ENCODE measurements at regions not wholly inside any gene's neighbourhood (a gene's known extent, or its start where the extent isn't known, plus 50 kb on each side); places are given as distances from the start of the nearest gene placed in this dataset.

DNA sequence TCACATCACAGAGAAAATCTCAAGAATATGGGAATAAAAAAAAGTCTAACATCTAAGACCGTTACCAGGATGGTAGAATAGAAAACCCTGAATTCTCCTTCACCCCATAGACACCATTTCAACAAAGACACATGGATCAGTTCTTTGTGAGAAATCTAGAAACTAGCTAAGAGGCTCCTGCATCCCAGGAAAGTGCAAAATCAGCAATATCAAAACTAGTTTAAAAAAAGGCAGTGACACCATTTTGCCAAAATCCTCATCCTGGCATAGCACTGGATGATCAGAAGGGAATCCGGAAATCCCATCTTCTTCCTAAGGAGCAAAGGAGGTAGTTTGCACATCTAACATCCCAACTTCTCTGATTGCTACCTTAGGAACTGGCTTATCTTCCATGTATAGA lies 88.9 kb upstream of the MAGEE2 start:
- H3K4me3 ChIP-seq (ENCODE audit: low read depth, low read length, poor library complexity, severe bottlenecking), result no peak overlapping the region
- H3K36me3 ChIP-seq (ENCODE audit: insufficient read depth, low read length), result no peaks in the 10 kb centered on the region
- intact Hi-C loops (cut with micrococcal nuclease; ENCODE audit: unreplicated experiment), result no loop called here
- H4K20me1 ChIP-seq (ENCODE audit: insufficient read depth, low read length), result no peaks in the 10 kb centered on the region
- no TSS peak for BruUV-seq (replicated peaks)
- no peak overlapping the region for H2AFZ ChIP-seq (ENCODE audit: low read length)
- no peaks in the 10 kb centered on the region for H3K9me2 ChIP-seq (ENCODE audit: insufficient read depth, low read length)
- H3K27ac ChIP-seq (ENCODE audit: low read depth, low read length, poor library complexity, severe bottlenecking), result no peak overlapping the region
- ChIA-PET POLR2A (no interaction called here), CTCF (ENCODE audit: unreplicated experiment) (no interaction called here)
- no peak for DNase-seq (ENCODE audit: low spot score)
- no peak overlapping the region for H3K4me2 ChIP-seq (ENCODE audit: low read length)
- TF ChIP-seq EZH2phosphoT487 (IDR thresholded peaks at IDR 0.05; ENCODE audit: borderline replicate concordance, low read depth, low read length), result no peak
- TF ChIP-seq CTCF (conservative IDR thresholded peaks at IDR 0.05; ENCODE audit: low read length), result no peak
- H3K4me1 ChIP-seq (ENCODE audit: insufficient read depth, low read length, poor library complexity, severe bottlenecking), result no peaks in the 10 kb centered on the region
- no peaks in the 10 kb centered on the region for H3K9me3 ChIP-seq (ENCODE audit: low read length)
- H3K79me2 ChIP-seq (ENCODE audit: insufficient read depth, low read depth, low read length), result no peaks in the 10 kb centered on the region

GRCh38 chrX:75883446-75883845 lies 98.4 kb upstream of the MAGEE2 start:
- POLR2A ChIA-PET, result no interaction called here
- Histone ChIP-seq H4K20me1 (ENCODE audit: insufficient read depth, low read length) (no peaks in the 10 kb centered on the region), H3K4me3 (ENCODE audit: low read depth, low read length, poor library complexity, severe bottlenecking) (no peak overlapping the region), H3K27ac (ENCODE audit: low read depth, low read length, poor library complexity, severe bottlenecking) (no peak overlapping the region), H3K4me1 (ENCODE audit: insufficient read depth, low read length, poor library complexity, severe bottlenecking) (no peaks in the 10 kb centered on the region), H3K9me2 (ENCODE audit: insufficient read depth, low read length) (no peaks in the 10 kb centered on the region), H3K79me2 (ENCODE audit: insufficient read depth, low read depth, low read length) (no peaks in the 10 kb centered on the region), H3K4me2 (ENCODE audit: low read length) (no peak overlapping the region), H3K9me3 (ENCODE audit: low read length) (no peaks in the 10 kb centered on the region), H2AFZ (ENCODE audit: low read length) (no peak overlapping the region), H3K36me3 (ENCODE audit: insufficient read depth, low read length) (no peaks in the 10 kb centered on the region)
- intact Hi-C loops (cut with micrococcal nuclease; ENCODE audit: unreplicated experiment), result no loop called here
- no peak for DNase-seq (ENCODE audit: low spot score)
- CTCF ChIA-PET (ENCODE audit: unreplicated experiment), result no interaction called here
- no peak for TF ChIP-seq CTCF (conservative IDR thresholded peaks at IDR 0.05; ENCODE audit: low read length)
- TF ChIP-seq EZH2phosphoT487 (IDR thresholded peaks at IDR 0.05; ENCODE audit: borderline replicate concordance, low read depth, low read length), result no peak
- no TSS peak for BruUV-seq (replicated peaks)

- Histone ChIP-seq H3K9me3 (ENCODE audit: low read length) (no peaks in the 10 kb centered on the region), H2AFZ (ENCODE audit: low read length) (no peak overlapping the region), H3K36me3 (ENCODE audit: insufficient read depth, low read length) (no peaks in the 10 kb centered on the region), H3K4me2 (ENCODE audit: low read length) (no peak overlapping the region), H3K9me2 (ENCODE audit: insufficient read depth, low read length) (no peaks in the 10 kb centered on the region), H3K4me3 (ENCODE audit: low read depth, low read length, poor library complexity, severe bottlenecking) (no peak overlapping the region), H3K4me1 (ENCODE audit: insufficient read depth, low read length, poor library complexity, severe bottlenecking) (no peaks in the 10 kb centered on the region), H3K79me2 (ENCODE audit: insufficient read depth, low read depth, low read length) (no peaks in the 10 kb centered on the region), H4K20me1 (ENCODE audit: insufficient read depth, low read length) (no peaks in the 10 kb centered on the region), H3K27ac (ENCODE audit: low read depth, low read length, poor library complexity, severe bottlenecking) (no peak overlapping the region)
- intact Hi-C loops (cut with micrococcal nuclease; ENCODE audit: unreplicated experiment), result no loop called here
- CTCF ChIA-PET (ENCODE audit: unreplicated experiment), result no interaction called here
- POLR2A ChIA-PET, result no interaction called here
- BruUV-seq (replicated peaks), result no TSS peak
- DNase-seq (ENCODE audit: low spot score), result no peak
- no peak for TF ChIP-seq EZH2phosphoT487 (IDR thresholded peaks at IDR 0.05; ENCODE audit: borderline replicate concordance, low read depth, low read length)
- TF ChIP-seq CTCF (conservative IDR thresholded peaks at IDR 0.05; ENCODE audit: low read length), result no peak
Observed at GRCh38 chrX:75887833-75888232, 102.8 kb upstream of the MAGEE2 start.

All from OCI-LY7 (cell line).